Effector CD8-positive, alpha-beta T cell (primary cell): ENCODE measurements at regions not wholly inside any gene's neighbourhood (a gene's known extent, or its start where the extent isn't known, plus 50 kb on each side); places are given as distances from the start of the nearest gene placed in this dataset.

Experiments used
- DNase-seq: peaks from one replicate; lab custom pipeline; 2025; lab: John Stamatoyannopoulos, UW

DNA sequence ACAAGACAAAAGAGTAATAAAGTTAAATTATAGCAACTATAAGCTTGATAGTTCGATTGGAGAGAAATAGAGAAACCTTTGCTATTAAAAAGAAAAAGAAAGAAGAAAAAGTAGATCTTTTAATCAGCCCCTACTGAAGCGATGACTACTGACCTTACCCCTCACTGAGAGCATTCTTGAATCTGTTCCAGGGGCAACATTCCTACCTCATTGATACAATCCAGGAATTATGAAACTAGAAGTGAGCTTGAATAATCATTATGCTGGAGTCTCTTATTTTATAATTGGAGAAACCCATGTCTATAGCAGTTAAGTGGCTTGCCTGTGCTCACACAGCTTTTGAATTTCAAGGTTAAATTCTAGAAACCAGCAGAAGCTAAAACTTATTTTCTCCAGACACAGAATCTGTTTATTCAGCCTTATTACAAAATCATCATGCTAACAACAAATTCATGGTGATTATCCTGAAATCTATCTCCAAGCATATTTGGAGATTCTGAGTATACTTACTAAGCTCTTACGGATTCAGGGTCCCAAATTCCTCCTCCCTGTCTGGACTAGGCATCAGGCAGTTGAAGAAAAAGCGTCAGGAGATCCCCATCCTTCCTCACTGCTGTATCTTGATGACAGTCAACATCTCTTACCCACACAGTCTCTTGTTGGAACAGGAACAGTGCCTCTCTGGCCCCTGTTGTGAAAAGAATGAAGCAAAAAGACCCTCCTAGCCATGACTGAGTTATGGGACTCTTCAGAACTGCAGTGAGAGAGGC lies 547.6 kb upstream of the WWC1 start:
- no peak for DNase-seq

DNA sequence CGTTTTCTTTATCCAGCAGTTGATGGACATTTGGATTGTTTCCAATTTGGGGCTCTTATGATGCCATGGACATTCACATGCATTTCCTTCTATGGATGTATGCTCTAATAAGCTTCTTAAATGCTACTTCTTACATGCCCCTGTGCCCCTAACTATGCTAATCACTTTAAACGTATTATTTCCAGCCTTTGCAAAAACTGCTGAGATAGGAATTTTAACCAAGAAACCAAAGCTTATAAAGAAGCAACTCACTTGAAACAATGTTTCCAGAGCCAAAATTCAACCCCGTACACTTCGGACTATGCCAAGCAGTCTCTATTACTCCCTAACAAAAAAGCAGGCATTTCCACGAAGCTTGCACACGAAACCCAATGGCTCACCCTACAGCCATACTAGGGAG lies 545.6 kb upstream of the WWC1 start:
- DNase-seq: no peak

DNA sequence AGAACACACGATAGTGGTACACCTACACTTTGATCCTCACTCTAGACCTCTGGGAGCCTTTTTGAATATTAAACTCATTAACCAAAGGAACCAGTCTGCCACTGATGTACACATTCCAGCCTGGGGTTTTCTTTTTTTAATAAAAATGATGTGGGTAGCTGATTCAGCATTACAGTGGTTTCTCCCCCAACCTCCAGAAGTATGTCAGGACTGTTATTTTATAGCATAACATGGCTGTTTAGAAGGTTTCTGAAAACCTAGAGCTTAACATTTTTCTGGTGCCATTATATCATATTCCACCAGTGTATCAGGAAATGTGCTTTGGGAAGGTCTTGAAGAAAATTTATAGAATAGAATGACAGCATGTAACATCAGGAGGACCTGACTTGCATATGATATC lies 540.9 kb upstream of the WWC1 start:
- no peak for DNase-seq

DNA sequence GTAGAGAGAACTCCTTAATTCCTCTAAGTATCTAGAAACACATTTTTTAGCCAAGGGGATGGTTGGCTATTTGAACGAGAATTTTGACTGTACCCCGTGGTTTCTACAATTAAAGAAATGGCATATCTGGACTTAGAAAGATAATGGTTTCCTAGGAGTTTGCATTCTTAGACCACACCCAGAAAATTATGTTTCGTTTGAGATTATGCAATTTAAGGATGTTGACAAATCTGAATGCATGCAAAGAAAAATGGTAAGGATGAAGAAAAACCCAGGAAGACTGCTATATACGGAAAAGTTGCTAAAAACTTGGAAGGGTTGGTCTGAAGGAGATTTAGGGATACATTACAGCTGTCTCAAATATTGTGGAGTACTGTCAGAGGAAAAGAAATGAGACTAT lies 538.5 kb upstream of the WWC1 start:
- DNase-seq: no peak

DNA sequence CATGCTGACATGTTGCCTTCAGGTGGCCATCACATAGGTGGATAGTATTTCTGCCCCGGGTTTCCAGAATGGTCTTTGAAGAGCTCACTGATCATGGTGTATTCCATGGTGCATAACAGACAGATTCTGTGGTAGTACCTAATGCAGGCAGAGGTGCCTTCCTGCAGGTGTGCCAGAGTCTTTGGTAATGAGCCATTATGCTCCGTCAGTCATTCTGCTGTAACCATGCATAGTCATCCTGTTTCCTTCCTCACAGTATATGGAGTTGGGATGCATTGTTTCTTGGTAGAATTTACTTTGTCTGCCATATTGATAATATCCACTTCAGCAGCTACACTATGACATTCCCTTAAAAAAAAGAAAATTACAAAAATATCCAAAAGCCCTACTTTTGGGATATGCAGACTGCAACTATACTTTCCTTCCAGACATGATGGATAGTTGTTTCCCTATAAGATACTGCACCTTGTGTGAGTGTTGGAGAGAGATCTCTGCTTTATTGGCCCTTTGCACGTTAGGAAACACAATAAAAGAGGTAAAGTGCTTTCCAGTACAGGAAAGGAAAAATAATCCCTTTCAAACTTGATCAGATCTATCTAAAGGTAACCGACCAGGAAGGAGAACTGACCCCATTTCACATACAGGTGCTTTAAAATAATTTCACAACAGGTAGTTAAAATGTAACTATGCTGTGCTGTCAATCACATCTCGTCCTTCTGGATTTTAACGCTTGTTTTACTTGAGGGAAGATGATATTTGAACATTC lies 537.5 kb upstream of the WWC1 start:
- DNase-seq: no peak

DNA sequence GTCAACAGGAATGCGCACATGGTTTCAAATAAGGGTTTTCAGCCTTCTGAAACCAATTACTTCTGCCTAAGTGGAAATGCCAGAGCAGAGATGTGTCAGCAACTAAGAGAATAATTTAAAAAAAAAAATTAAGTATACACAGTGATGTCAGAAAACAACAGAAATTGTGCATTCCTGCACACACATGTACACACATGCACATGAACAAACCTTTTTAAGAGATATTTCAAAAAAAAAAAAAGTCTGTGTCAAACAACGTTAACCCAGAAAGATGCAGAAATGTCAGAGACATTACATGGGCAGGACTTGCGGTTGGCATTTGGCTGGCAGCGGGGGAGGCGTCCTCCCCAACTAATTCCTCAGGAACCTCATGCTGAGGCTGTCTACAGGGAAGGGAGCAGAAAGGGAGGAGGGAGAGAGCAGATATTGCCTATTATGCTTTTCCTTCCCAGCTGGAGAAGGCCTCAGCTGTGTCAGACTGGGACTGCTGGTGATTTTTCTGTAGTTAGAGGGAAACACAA lies 536.9 kb upstream of the WWC1 start:
- no peak for DNase-seq

DNA sequence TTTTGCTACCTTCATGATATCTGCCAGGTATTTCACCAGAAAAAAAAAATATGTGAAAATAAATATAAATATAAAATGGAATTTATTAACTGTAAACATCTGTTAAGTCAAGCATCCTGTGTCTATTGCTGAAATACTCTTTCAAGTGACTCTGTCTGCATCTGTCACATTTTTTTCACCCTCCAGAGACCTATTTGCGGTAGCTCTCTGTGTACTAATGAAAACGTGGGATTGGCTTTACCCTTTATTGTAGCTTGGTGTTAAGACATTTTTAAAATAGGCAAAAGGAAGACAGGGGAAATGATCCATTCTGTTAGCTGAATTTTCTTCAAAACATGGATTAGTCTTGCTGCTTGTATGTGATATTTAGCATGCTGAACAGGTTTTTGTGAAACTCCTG lies 536.0 kb upstream of the WWC1 start:
- DNase-seq: no peak

DNA sequence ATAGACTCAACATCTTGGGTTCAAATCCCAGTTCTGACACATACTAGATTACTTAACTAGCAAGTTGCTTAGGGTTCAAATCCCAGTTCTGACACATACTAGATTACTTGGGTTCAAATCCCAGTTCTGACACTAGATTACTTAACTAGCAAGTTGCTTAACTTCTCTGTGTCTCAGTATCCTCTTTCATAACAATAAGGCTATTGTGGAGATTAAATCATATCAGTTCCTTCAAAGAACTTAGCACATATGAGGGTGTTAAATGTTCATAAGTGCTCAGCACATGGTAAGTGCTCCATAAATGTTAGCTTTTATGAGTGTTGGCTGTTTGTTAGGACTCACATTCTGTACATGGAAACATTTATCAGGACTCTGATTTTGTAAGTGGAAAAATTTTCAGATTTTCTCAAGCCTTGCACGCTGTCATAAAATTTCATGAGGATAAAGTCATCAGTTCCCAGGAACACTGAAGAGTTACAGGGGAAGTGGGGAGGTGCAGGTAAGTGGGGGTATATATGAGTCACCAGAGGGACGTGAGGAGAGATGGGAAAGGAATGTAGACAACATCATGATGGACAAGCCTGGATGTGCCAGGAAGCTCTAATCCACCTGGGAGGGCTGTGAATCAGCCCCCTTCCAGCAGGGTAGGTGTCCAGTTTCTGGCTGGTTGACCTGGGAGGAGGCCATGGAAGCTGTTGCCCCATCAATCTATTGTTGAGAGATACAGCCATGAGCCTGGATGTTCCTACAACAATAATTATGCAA lies 532.2 kb upstream of the WWC1 start:
- DNase-seq: no peak

DNA sequence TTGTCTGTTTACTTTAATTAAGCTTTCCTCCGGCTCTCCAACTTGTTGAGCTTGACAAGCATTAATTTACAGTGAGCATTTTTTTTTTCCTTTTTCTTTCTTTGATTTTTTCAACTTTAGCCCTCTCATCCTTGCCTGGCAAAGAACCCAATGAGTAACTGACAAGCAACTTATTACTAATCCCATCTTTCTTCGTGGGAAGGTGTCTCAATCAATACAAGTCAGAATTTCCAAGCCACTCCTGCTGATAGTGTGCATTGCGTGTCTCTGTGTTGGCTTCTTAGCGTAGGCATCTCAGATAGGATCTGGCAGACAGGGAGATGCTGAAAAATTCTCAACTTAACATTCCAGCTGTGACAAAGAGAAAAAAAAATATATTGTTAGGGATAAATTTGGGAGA lies 527.7 kb upstream of the WWC1 start:
- no peak for DNase-seq

DNA sequence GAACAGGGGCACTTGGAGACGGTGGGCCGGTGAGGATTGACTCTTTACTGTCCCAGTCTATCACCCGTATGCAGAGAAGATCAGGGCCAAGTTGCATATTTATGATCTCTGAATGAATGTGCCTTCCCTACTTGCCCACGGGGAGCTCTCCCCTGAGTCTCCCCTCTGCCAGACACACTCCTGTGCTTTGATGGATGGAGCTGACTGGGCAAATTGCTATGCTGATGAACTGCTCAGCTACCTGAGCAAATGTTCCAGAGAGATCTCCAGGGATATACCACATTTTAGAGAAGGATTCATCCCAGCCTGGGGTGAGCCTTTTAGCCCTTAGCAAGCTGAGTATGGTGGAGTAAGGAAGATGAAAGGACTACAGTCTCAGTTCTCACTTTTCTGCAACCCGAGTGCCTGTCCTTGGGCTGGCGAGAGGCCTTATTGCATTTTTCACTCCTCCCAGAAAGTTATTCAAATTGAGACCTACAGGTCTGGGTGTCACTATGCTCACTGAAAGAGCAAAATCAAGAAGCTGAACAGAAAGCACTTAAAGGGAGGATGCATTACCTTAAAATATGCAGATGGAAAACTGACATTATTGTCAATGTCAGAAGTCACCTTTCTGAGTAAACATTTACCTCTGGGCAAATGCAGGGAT lies 526.7 kb upstream of the WWC1 start:
- no peak for DNase-seq

DNA sequence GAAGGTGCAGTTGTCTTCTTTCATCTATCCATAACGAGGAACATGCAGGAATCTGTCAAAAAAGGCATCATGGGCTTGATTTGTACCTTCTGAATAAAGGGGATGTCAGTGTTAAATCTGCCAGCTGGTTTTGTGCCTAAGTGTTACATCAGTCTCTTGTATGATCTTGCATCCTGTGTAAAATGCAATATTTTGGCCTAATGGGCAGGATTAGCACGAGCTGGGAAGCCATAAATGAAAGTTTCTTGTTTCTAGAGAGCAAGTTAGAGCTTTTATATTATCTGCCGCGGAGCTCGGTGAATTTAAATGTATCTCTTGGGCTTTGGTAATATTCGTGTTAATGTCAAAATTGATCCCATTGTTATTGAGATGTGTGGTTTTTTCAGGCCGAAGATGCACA lies 526.1 kb upstream of the WWC1 start:
- DNase-seq: no peak

DNA sequence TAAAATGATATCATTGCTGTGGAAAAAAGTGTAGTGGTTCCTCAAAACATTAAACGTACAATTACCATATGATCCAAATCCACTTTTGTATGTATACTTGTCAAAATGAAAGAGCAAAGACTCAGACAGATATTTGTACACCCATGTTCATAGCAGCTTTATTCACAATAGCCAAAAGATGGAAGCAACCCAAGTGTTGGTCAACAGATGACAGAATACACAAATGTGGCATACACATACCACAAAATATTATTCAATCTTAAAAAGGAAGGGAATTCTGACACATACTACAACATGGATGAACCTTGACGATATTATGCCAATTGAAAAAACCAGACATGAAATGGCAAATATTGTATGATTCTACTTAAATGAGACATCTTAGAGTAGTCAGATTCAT lies 524.5 kb upstream of the WWC1 start:
- DNase-seq: no peak

DNA sequence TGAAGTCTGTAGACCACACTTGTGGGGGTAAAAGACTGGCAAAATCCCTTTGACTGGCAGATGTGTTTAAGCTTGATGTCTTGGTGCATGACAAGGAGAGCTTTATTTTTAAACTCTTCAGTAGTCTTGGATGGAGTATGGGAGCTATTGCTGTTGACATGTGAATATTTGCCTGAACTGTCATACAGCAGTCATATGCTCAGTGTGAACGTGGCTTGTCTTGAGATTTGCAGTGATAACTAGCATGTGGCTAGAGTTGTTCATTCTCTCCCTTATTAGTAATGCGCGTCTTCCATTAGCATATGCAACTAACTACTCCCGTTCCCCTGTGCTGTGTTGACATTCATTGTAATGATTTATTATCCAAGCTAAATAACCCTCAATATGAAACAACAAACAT lies 523.6 kb upstream of the WWC1 start:
- no peak for DNase-seq

DNA sequence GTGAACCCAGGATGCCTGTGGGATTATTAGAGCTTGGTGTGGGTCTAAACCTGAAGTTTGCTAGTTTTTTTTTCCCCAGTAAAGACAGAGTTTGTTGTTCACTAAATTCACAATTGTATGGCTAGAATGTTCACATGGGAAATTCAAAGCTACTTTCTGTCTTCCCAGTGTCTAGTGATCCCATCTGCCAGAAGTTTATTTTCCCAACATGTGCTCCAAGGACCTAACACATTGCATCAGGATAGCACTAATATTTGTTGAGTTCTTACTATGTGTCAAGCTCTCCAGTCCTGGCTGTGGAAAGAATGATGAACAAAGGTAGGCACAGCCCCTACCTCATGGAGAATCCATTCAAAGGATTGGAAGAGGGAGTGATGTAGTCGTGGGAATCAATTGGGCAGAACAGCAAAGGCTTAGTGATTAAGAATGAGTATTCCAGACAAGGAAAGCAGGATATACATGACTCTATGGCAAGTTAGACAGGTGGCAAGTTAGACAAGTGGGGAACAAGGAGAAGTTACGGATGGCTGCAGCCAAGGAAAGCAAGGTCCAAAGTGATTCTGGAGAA lies 521.5 kb upstream of the WWC1 start:
- DNase-seq: no peak

DNA sequence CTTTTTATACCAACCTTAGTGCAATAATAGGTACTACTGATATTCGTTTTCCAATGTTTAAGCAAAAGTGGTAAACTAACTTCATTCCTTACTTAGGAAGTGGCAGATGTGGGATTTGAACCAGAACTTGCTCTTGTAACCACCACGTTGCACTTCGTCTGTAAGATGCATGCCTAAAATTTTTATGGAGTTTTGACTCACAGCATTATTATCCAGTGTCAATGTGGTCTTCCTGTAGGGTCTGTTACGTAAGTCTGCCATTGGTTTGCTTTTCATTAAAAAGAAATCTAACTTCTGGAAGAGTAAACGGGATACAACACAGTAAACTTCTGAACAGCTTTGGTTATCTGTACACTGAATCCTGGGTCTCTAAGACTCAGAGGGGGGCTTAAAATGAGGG lies 521.0 kb upstream of the WWC1 start:
- DNase-seq: no peak

DNA sequence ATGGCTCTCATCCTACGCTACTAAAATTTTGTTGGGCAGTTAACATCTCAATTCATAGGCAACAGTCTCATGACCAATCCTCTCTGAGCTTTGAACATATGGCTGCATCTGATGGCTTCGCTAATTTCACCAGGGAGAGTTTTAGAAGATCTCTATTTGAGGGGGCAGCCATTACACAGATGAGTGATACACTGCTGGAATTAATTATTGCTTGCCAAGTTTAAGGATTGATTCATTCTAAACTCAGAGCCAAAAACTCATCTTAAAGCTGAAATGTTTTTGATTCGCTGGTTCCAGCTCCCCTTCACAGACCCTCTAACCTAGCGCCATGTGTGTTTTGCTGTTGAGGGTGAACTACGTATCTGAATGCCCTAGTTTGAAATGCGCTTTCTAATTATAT lies 519.9 kb upstream of the WWC1 start:
- DNase-seq: no peak

DNA sequence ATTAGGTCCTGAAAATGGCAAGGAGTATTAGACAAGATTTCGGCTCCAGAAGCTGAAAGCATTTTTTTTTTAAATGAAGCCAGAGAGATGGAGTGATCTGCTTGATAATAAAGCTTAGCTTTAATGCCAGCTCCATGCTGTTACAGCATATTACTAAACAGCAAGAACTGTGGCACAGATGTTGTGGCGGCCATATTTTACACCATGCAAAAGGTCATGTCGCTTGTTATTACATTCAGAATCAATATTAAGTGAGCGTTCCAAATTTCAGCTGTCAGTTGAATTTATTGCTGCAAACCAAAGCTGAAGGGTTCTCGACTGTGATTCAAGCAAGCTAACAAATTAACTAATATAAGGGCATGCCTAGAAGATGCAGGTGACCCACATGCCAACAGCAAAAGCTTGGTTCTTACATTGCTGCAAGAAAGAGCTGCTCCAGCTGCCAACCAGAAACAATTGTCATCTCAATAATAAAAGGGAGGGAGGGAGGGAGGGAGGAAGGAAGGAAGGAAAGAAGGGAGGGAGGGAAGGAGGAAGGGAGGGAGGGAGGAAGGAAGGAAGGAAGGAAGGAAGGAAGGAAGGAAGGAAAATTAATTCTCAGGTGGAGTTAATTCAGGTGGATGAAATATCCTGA lies 517.7 kb upstream of the WWC1 start:
- DNase-seq: no peak

DNA sequence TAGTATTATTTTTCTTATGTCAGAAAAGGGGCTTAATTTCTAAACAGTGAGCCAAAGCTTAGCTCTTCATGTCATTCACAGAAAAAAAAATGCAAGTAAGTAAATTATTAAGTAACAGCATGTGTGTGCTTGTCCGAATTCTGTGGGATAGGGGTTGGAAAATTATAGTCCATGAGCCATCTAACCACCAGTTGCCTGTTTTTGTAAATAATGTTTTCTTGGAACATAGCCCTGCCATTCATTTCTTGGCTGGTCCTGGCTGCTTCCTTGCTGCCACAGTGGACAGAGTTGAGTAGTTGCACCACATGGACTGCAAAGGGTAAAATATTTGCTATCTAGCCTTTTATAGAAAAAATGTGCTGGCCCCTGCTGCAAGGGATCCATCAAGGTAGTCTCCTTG lies 513.7 kb upstream of the WWC1 start:
- no peak for DNase-seq

DNA sequence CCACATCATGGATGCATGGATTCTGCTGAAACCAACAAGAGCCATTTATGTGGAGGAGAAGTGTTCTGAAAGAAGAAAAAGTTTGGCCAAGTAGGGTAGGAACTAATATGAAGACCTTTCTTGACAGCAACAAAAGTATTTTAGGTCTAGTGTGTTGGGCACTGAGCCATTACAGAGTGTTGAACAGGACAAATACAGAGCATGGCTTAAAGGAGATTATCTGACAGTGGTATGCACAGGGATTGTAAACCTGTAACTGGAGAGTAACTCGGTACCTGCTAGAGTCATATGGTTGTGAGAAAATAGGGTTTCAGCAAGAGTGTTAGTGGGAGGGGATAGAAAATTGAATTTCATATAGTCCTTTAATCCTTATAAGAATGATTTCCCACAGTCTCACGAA lies 513.2 kb upstream of the WWC1 start:
- DNase-seq: no peak

DNA sequence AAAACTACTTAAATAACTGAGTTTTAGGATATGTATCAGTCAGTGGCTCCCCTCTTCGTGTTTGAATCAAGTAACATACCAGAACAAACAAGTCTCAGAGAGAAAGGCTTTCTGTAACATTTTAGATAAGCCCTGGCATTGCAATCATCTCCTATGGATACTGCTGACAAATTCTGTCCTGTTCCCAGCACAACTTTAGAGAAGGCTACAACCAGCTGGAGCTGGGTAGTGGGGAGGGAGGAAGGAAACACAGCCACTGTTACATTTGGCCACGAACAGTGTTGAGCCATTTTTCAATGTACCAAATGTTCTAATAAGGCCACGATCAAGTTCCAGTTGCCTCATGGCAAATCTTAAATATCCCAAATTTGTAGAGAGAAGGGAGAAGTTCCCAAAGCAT lies 511.8 kb upstream of the WWC1 start:
- DNase-seq: no peak

DNA sequence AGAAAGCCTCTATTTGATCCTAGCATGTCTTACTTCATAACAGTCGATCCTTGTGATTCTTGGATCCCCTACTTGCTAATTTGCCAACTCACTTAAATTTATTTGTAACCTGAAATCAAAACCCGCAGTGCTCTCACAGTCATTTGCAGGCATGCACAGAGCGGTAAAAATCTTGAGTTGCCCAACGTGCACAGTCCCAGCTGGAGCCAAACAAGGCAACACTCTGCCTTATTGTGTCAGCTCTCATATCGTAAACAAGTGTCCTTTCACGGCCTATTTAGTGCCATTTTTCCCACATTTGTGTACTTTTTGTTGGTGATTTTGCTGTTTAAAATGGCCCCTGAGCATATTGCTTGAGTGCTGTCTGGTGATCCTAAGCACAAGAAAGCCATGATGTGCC lies 511.3 kb upstream of the WWC1 start:
- DNase-seq: no peak
